SK-N-SH (cell line): ENCODE measurements at regions not wholly inside any gene's neighbourhood (a gene's known extent, or its start where the extent isn't known, plus 50 kb on each side); places are given as distances from the start of the nearest gene placed in this dataset.

Source experiments
- CTCF ChIP-seq: fragments of 200-600 bp; sonication (generic); IDR thresholded peaks from 2 replicates; pipeline ENCODE4 v1.6.1; 2017; ENCODE audit warnings: antibody characterized with exemption, mild to moderate bottlenecking, moderate library complexity
- GATA2 ChIP-seq: sonication (generic); formaldehyde crosslinking; IDR thresholded peaks from 2 replicates; pipeline ENCODE4 v1.5.0; 2020; ENCODE audit warnings: mild to moderate bottlenecking, missing genetic modification reagents
- IRF3 ChIP-seq: fragments of 150-350 bp; IDR thresholded peaks from 2 replicates; pipeline ENCODE4 v1.6.1; 2016; ENCODE audit warnings: mild to moderate bottlenecking, low read depth, low read length
- NFIC ChIP-seq: IDR thresholded peaks from 2 replicates; pipeline ENCODE4 v1.4.0; 2012; ENCODE audit warnings: borderline replicate concordance
- POLR2AphosphoS5 ChIP-seq: IDR thresholded peaks from 2 replicates; pipeline ENCODE4 v1.6.1; 2012; ENCODE audit warnings: low read depth, low read length
- SMC3 ChIP-seq: IDR thresholded peaks from 2 replicates; pipeline ENCODE4 v1.6.1; 2012; ENCODE audit warnings: low read depth, low read length, improper control_type of control experiment
- TAF1 ChIP-seq: IDR thresholded peaks from 2 replicates; pipeline ENCODE4 v1.6.1; 2012; ENCODE audit warnings: low read depth, mild to moderate bottlenecking, low read length, moderate library complexity, borderline replicate concordance

- no peak for TF ChIP-seq CTCF
- TF ChIP-seq SMC3 = no peak
- TF ChIP-seq IRF3 = no peak
- no peak for TF ChIP-seq NFIC
- TF ChIP-seq GATA2 (CRISPR knock-in tag) = no peak
- no peak for TF ChIP-seq TAF1
- no peak for TF ChIP-seq POLR2AphosphoS5
Measured at GRCh38 chr7:46537191-46537905, 616.3 kb upstream of the IGFBP3 start.
